Erythroblast (primary cell): ENCODE measurements at regions not wholly inside any gene's neighbourhood (a gene's known extent, or its start where the extent isn't known, plus 50 kb on each side); places are given as distances from the start of the nearest gene placed in this dataset.

Experiments
- GATA1 ChIP-seq: IDR thresholded peaks from 2 replicates; pipeline ENCODE4 v1.6.1; 2011; ENCODE audit warnings: low read depth, mild to moderate bottlenecking, control low read depth, low read length, moderate library complexity
- POLR2A ChIP-seq: IDR thresholded peaks from 2 replicates; pipeline ENCODE4 v1.6.1; 2011; ENCODE audit warnings: mild to moderate bottlenecking, low read length

DNA sequence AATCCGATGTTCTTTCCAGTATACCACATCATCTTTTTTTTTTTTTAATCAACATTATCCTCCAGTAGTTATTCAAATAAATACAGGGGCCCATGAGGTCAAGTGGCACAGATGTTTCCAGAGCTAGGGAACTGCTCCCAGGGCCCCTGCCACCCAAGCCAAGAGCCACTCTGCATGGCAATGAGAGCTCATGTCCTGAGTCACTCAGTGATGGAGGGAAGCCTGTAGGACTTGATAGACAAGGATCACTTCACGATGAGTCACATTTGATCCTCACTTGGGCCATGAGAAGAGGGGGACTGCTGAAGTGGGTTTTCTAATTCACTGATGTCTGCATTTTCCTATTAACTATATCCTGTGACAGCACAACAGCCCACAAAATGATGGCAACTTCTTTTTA, 127.0 kb upstream of the PKDCC start:
- TF ChIP-seq POLR2A (no peak), GATA1 (no peak)
